HepG2 (cell line): ENCODE measurements at regions not wholly inside any gene's neighbourhood (a gene's known extent, or its start where the extent isn't known, plus 50 kb on each side); places are given as distances from the start of the nearest gene placed in this dataset.

ENCODE experiments used
- ATAC-seq: fragments of 200-7000 bp; cut with Tn5 transposase; 3 replicates; pipeline ENCODE4 v1.9.1; 2020; ENCODE audit warnings: mild to moderate bottlenecking, moderate library complexity
- BruUV-seq: library from RNA; stranded (reverse); fragments of 400-500 nt; replicated peaks from 2 replicates; lab custom pipeline; 2021; lab: Mats Ljungman, UMichigan
- CTCF ChIA-PET: fragments of 300-600 bp; formaldehyde crosslinking; extraction: SDS; loops from one replicate; lab custom pipeline; 2021; ENCODE audit warnings: low total read pairs, inconsistent platforms, low intra/inter-chr PET ratio; lab: Yijun Ruan, JAX
- POLR2A ChIA-PET: fragments of 350-600 bp; sonication (Branson Sonifier 250); formaldehyde crosslinking; loops from one replicate; lab custom pipeline; 2020; ENCODE audit warnings: antibody characterized with exemption, inconsistent platforms; lab: Yijun Ruan, JAX
- DNase-seq: peaks from one replicate; pipeline ENCODE4 v3.0.0-alpha.2; 2015; ENCODE audit warnings: low spot score
- FAIRE-seq: peaks from 3 replicates; lab custom pipeline; 2011; peaks lifted over from hg19 to GRCh38; lab: Jason Lieb, UNC
- H2AFZ ChIP-seq: one replicate; pipeline ENCODE4 v1.6.1; 2011; ENCODE audit warnings: low read length, inconsistent platforms
- H3K27ac ChIP-seq: fragments of 300-600 bp; 3 replicates; pipeline ENCODE4 v1.8.0; 2011; ENCODE audit warnings: mixed run types, mild to moderate bottlenecking, mixed read lengths, low read length, inconsistent platforms; ENCODE audit not compliant: insufficient read depth; ENCODE audit errors: extremely low read length
- H3K27me3 ChIP-seq, 2 experiments: fragments of 200-600 bp in 1 of 2; 2 replicates in 1 of 2; 3 replicates in 1 of 2; pipeline versions ENCODE4 v1.6.0 to v1.8.0; 2011; ENCODE audit warnings: low read length in 2 of 2, mild to moderate bottlenecking in 2 of 2, moderate library complexity in 2 of 2, inconsistent platforms in 1 of 2; ENCODE audit not compliant: insufficient read depth in 2 of 2, control insufficient read depth in 1 of 2
- H3K36me3 ChIP-seq, 2 experiments: fragments of 200-600 bp in 1 of 2; replicated peaks in 1 of 2; 2 replicates in 1 of 2; 3 replicates in 1 of 2; pipeline versions ENCODE4 v1.5.1 to v1.8.0; 2011; ENCODE audit warnings: low read length in 2 of 2, inconsistent platforms in 1 of 2; ENCODE audit not compliant: insufficient read depth in 2 of 2, control insufficient read depth in 1 of 2
- H3K4me1 ChIP-seq: 2 replicates; pipeline ENCODE4 v1.5.1; 2012; ENCODE audit warnings: low read length, inconsistent platforms; ENCODE audit not compliant: insufficient read depth
- H3K4me2 ChIP-seq: 2 replicates; pipeline ENCODE4 v1.6.0; 2011; ENCODE audit warnings: low read depth, low read length, inconsistent platforms
- H3K4me3 ChIP-seq, 3 experiments: fragments of 200-600 bp in 1 of 3; sonication (generic), shearing (Covaris generic) in 1 of 3; replicated peaks in 1 of 3; 2 replicates each; pipeline ENCODE4 v1.5.1; 2011 to 2016; ENCODE audit warnings: low read length in 3 of 3, inconsistent platforms in 2 of 3, low read depth in 2 of 3, mild to moderate bottlenecking in 2 of 3, control low read depth in 1 of 3, mixed read lengths in 1 of 3; ENCODE audit not compliant: insufficient read depth in 1 of 3
- H3K79me2 ChIP-seq: one replicate; pipeline ENCODE4 v1.6.1; 2011; ENCODE audit warnings: low read length, inconsistent platforms; ENCODE audit not compliant: insufficient read depth
- H3K9ac ChIP-seq: 2 replicates; pipeline ENCODE4 v1.6.0; 2011; ENCODE audit warnings: mild to moderate bottlenecking, low read depth, low read length, inconsistent platforms; ENCODE audit not compliant: insufficient read depth
- H3K9me3 ChIP-seq: 2 replicates; pipeline ENCODE4 v1.5.1; 2012; ENCODE audit warnings: mild to moderate bottlenecking, low read length
- H4K20me1 ChIP-seq: 2 replicates; pipeline ENCODE4 v1.6.0; 2011; ENCODE audit warnings: inconsistent platforms, mild to moderate bottlenecking, low read length, moderate library complexity; ENCODE audit not compliant: insufficient read depth
- ATF5 ChIP-seq: sonication (generic); formaldehyde crosslinking; IDR thresholded peaks from 2 replicates; pipeline ENCODE4 v1.4.0; 2020; ENCODE audit warnings: mild to moderate bottlenecking, low read depth, missing genetic modification reagents
- CENPT ChIP-seq: sonication (generic); formaldehyde crosslinking; IDR thresholded peaks from 2 replicates; pipeline ENCODE4 v1.8.0; 2022; ENCODE audit warnings: low read depth, mild to moderate bottlenecking, moderate library complexity, missing genetic modification reagents
- DDIT3 ChIP-seq: sonication (generic); formaldehyde crosslinking; IDR thresholded peaks from 2 replicates; pipeline ENCODE4 v1.4.0; 2020; ENCODE audit warnings: mild to moderate bottlenecking, missing genetic modification reagents
- HMG20B ChIP-seq: conservative IDR thresholded peaks from 2 replicates; pipeline ENCODE4 v1.6.1; 2016; ENCODE audit warnings: missing genetic modification reagents, missing compliant biosample characterization
- NR0B2 ChIP-seq: sonication (generic); formaldehyde crosslinking; IDR thresholded peaks from 2 replicates; pipeline ENCODE4 v1.4.0; 2020; ENCODE audit warnings: mild to moderate bottlenecking, missing genetic modification reagents
- RBM22 ChIP-seq: fragments of 200-400 bp; formaldehyde crosslinking; optimal IDR thresholded peaks from 2 replicates; pipeline ENCODE3; 2017; ENCODE audit warnings: mild to moderate bottlenecking, low read length, moderate library complexity
- SALL2 ChIP-seq: sonication (generic); formaldehyde crosslinking; IDR thresholded peaks from 2 replicates; pipeline ENCODE4 v1.8.1; 2023; ENCODE audit warnings: mild to moderate bottlenecking, missing genetic modification reagents, inconsistent platforms
- SRF ChIP-seq: IDR thresholded peaks from 2 replicates; pipeline ENCODE4 v1.6.1; 2011; ENCODE audit warnings: mild to moderate bottlenecking, low read depth, low read length, moderate library complexity
- TRIM24 ChIP-seq: sonication (generic); formaldehyde crosslinking; IDR thresholded peaks from 2 replicates; pipeline ENCODE4 v1.8.0; 2022; ENCODE audit warnings: mild to moderate bottlenecking, missing genetic modification reagents
- ZNF253 ChIP-seq: sonication (generic); formaldehyde crosslinking; IDR thresholded peaks from 2 replicates; pipeline ENCODE4 v1.8.0; 2022; ENCODE audit warnings: mild to moderate bottlenecking, missing genetic modification reagents, borderline replicate concordance
- ZNF570 ChIP-seq: sonication (generic); formaldehyde crosslinking; IDR thresholded peaks from 2 replicates; pipeline ENCODE4 v1.4.0; 2020; ENCODE audit warnings: mild to moderate bottlenecking, missing genetic modification reagents, borderline replicate concordance
- WGBS: methylation state at CpG from one replicate; pipeline ENCODE4 v1.1.6; 2017; ENCODE audit warnings: low lambda C conversion rate; 5-methylcytosine and 5-hydroxymethylcytosine counted together
- in situ Hi-C: cut with HindIII; loops from 2 replicates; pipeline ENCODE4 v1.10.0; 2017; ENCODE audit warnings: low pct_unique_long_range_greater_than_20kb; ENCODE audit not compliant: extremely low pct_ligation_motif_present
- intact Hi-C: fragments of 100-400 bp; cut with micrococcal nuclease; formaldehyde crosslinking; loops from one replicate; pipeline ENCODE4 v1.10.0; 2022; ENCODE audit not compliant: unreplicated experiment

GRCh38 chr11:127259102-127259501, 258.5 kb upstream of the KIRREL3 start:
- FAIRE-seq, result no peak
- intact Hi-C loops, result no loop called here
- Histone ChIP-seq H3K27me3 (no peaks in the 10 kb centered on the region), H3K79me2 (no peaks in the 10 kb centered on the region), H3K4me2 (no peak overlapping the region), H3K27ac (no peak overlapping the region), H3K9me3 (no peaks in the 10 kb centered on the region), H3K4me1 (no peaks in the 10 kb centered on the region), H4K20me1 (no peaks in the 10 kb centered on the region), H3K36me3 (no peaks in the 10 kb centered on the region), H2AFZ (no peak overlapping the region), H3K4me3 (no peak overlapping the region)
- ChIA-PET CTCF (no interaction called here), POLR2A (no interaction called here)
- DNase-seq, result no peak
- in situ Hi-C loops, result no loop called here
- WGBS, result 0% methylated on average over 1 of the region's 1 CpG
- no TSS peak for BruUV-seq
- no peak for ATAC-seq
- TF ChIP-seq ZNF253 (CRISPR knock-in tag) (no peak), ZNF570 (CRISPR knock-in tag) (no peak)
- TF ChIP-seq, all 625 proteins: peak for 0
- H3K9ac ChIP-seq, result no peak overlapping the region

GRCh38 chr11:127255209-127255608, 254.6 kb upstream of the KIRREL3 start:
- Histone ChIP-seq H3K4me2 (no peak overlapping the region), H3K4me3 (no peak overlapping the region), H3K79me2 (no peaks in the 10 kb centered on the region), H3K27ac (no peak overlapping the region)
- ChIA-PET POLR2A (no interaction called here), CTCF (no interaction called here)
- in situ Hi-C loops, result no loop called here
- WGBS, result 6% methylated on average over 2 of the region's 6 CpGs
- no peak for TF ChIP-seq RBM22
- TF ChIP-seq CENPT, result no peak
- TF ChIP-seq NR0B2, result no peak
- TF ChIP-seq ATF5 (CRISPR knock-in tag), result no peak
- no peak for TF ChIP-seq DDIT3 (CRISPR knock-in tag)
- no peak for TF ChIP-seq HMG20B (CRISPR knock-in tag)
- TF ChIP-seq SRF, result no peak
- no peak for TF ChIP-seq SALL2
- TF ChIP-seq TRIM24 (CRISPR knock-in tag), result no peak
- TF ChIP-seq, all 625 proteins: peak for 0
- H3K4me1 ChIP-seq, result no peaks in the 10 kb centered on the region
- FAIRE-seq, result no peak
- no peak overlapping the region for H2AFZ ChIP-seq
- ATAC-seq, result no peak
- no peaks in the 10 kb centered on the region for H3K36me3 ChIP-seq
- intact Hi-C loops, result no loop called here
- BruUV-seq, result no TSS peak
- no peaks in the 10 kb centered on the region for H3K9me3 ChIP-seq
- H3K27me3 ChIP-seq, result no peaks in the 10 kb centered on the region
- no peak for DNase-seq
- H3K9ac ChIP-seq, result no peak overlapping the region
- no peaks in the 10 kb centered on the region for H4K20me1 ChIP-seq
